PC-3 (cell line): ENCODE measurements at regions not wholly inside any gene's neighbourhood (a gene's known extent, or its start where the extent isn't known, plus 50 kb on each side); places are given as distances from the start of the nearest gene placed in this dataset.

Source experiments
- EZH2 ChIP-seq: fragments of 300-600 bp; sonication (generic); IDR thresholded peaks from one replicate; pipeline ENCODE4 v1.6.1; 2017; ENCODE audit warnings: antibody characterized with exemption, mild to moderate bottlenecking, low read length; ENCODE audit not compliant: unreplicated experiment
- EZH2phosphoT487 ChIP-seq: fragments of 300-600 bp; sonication (generic); IDR thresholded peaks from 2 replicates; pipeline ENCODE4 v1.6.1; 2018; ENCODE audit warnings: mild to moderate bottlenecking, antibody characterized with exemption, low read length, borderline replicate concordance
- TF ChIP-seq, protein P1 (sequence below): fragments of 300-600 bp; sonication (generic); conservative IDR thresholded peaks from 2 replicates; pipeline ENCODE4 v1.5.1; 2017; ENCODE audit warnings: antibody characterized with exemption, low read depth, mild to moderate bottlenecking, low read length

DNA sequence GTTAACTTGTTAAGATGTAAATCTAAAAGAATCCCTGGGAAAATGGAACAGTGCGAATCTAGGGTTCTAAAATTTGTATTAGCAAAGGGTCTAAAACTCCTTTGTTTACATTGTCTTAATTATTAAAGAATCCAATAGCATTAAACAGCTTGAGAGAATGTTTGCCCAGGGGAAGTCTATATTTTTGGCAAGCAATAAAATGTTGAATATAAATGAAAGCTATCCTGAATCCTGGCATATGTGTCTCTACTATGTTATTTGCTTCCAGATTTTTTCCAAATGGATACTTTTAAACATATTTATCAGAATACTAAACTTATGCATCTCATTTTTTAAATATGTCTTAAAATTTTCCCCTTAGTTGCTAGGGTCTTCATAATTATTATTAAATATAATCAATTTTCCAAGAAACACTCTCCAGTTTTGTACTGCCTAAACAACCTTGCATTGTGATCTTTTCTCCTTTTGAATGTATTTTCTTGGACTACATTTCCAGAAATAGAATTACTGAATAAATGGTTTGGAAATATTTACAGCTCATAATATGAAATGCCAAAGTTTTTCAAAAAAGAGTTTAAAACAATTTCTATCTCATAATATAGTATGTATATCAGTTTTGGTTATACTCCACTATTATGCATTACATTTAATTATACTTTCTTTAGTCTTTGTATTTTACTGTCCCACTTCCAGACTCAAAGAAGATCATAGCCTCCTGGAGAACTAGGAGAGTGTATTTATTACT is 304.8 kb downstream of the USP25 start:
- TF ChIP-seq EZH2 (no peak), EZH2phosphoT487 (no peak)
- TF ChIP-seq, protein P1, sequence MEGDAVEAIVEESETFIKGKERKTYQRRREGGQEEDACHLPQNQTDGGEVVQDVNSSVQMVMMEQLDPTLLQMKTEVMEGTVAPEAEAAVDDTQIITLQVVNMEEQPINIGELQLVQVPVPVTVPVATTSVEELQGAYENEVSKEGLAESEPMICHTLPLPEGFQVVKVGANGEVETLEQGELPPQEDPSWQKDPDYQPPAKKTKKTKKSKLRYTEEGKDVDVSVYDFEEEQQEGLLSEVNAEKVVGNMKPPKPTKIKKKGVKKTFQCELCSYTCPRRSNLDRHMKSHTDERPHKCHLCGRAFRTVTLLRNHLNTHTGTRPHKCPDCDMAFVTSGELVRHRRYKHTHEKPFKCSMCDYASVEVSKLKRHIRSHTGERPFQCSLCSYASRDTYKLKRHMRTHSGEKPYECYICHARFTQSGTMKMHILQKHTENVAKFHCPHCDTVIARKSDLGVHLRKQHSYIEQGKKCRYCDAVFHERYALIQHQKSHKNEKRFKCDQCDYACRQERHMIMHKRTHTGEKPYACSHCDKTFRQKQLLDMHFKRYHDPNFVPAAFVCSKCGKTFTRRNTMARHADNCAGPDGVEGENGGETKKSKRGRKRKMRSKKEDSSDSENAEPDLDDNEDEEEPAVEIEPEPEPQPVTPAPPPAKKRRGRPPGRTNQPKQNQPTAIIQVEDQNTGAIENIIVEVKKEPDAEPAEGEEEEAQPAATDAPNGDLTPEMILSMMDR = no peak
